T47D (cell line): ENCODE measurements at regions not wholly inside any gene's neighbourhood (a gene's known extent, or its start where the extent isn't known, plus 50 kb on each side); places are given as distances from the start of the nearest gene placed in this dataset.

Experiments used
- DNase-seq, 2 experiments: peaks; one replicate each; pipeline versions ENCODE4 v3.0.0 to v3.0.0-alpha.2; 2011 to 2012; ENCODE audit warnings: low read depth in 1 of 2, low spot score in 1 of 2
- JUND ChIP-seq: IDR thresholded peaks from 2 replicates; pipeline ENCODE4 v1.6.1; 2012; ENCODE audit warnings: low read depth
- in situ Hi-C: cut with HindIII; loops from 2 replicates; pipeline ENCODE4 v1.10.0; 2016; ENCODE audit warnings: low sequenced_read_pairs, low pct_unique_long_range_greater_than_20kb

DNA sequence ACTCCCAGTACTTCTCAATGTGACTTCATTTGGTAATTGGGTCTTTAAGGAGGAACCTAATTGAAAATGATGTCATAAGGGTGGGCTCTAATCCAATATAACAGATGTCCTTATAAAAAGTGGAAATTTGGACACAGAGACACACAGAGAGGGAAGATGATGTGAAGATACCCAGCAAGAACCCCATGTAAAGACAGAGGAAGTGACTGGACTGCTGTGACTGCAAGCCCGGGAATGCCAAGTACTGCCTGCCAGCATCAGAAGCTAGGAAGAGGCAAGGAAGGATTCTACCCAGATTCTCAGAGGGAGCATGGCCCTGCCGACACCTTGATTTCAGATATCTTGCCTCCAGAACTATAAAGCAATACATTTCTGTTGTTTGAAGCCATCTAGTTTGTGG is 239.3 kb downstream of the KCTD12 start:
- no peak for DNase-seq
- TF ChIP-seq JUND = no peak
- in situ Hi-C loops = no loop called here

DNA sequence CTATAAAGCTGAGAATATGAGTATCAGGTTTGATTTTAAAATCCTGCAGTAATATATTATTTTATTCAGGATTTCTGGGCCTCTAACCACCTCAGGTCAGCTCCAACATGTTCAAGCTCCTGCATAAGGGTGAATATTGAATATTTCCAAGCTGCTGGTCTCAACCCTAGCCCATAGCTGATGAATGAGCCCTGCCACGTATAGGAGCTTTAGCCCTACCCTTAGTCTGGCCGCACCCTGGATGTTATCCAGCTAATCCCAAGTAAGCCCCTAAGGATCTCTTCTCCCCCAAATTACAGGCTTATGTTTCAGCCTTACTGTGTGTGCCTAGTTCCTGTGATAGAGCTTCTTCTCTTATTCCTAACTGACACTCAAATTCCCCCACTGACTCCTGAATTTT is 240.6 kb downstream of the KCTD12 start:
- in situ Hi-C loops = no loop called here
- no peak for TF ChIP-seq JUND
- DNase-seq = no peak

DNA sequence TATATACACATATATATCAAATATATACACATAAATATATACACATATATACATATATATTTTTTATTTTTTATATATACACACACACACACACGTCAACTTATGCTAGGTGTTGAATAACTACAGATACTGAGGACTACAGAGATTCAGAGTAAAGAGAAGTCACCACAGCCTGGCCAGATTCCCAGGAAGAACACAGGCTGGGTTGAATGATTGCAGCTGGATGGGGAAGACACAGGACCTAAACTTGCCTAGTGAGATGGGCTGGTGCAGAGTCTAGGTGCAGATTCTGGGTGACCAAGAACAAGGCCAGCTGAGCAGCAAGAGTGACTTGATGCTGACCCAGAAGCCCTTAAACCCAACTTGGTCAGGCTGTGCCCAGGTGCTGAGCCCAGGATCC is 241.3 kb downstream of the KCTD12 start:
- no peak for TF ChIP-seq JUND
- DNase-seq = no peak
- in situ Hi-C loops = no loop called here

DNA sequence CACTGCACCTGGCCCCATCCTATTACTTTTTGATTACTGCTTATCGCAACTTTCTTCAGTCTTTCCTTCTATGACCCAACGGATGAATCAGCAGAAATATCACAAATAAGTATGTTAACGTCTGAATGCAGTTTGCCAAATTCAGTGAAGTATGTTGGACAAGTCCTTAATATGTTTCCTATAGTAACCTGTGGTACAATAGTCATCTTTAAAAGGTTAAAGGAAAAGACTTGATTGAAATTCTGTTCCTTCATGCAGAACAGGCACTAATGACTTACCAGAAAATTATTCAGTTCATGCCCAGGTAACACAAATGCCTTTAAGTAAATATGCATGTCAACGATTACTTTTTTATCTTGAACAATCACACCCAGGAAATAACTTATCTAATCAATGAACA is 242.6 kb downstream of the KCTD12 start:
- TF ChIP-seq JUND = no peak
- no peak for DNase-seq
- in situ Hi-C loops = no loop called here

DNA sequence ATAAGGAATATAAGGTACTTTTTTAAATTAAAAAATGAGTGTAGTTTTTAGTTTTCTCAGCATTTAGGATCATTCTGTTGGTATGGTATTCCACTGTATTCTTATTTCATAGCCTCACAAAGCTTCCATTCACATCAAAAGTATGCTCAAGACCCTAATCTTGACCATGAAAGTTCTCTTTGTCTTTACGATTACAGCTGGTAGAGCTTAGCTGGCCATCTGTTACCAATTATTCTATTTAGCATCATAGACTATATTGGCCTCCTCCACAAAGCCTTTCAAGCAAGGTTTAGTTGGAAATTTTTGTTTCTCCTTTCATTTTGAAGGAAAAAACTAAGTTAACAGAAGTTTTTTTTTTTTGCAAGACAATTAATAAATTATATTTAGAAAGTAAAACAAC is 245.1 kb downstream of the KCTD12 start:
- in situ Hi-C loops = no loop called here
- no peak for DNase-seq
- TF ChIP-seq JUND = no peak

DNA sequence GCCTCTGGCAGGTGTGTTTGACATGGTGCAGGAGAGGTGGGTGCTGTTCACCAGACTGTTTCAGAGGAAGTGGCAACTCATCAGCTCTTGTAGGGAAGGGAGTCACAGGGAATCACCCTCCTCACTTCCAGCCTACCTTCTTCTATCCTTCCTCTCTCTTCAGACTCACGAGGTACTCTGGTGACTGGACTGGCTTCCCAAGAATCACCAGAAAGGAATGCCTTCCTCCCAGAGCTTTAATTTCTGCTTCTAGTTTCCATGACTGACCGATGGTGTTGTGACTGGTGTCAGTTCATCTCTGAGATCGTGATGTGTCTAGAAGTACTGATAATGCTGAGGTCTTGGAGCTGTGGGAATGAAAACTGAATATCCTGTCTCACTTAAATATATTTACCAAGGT is 247.3 kb downstream of the KCTD12 start:
- in situ Hi-C loops = no loop called here
- TF ChIP-seq JUND = no peak

DNA sequence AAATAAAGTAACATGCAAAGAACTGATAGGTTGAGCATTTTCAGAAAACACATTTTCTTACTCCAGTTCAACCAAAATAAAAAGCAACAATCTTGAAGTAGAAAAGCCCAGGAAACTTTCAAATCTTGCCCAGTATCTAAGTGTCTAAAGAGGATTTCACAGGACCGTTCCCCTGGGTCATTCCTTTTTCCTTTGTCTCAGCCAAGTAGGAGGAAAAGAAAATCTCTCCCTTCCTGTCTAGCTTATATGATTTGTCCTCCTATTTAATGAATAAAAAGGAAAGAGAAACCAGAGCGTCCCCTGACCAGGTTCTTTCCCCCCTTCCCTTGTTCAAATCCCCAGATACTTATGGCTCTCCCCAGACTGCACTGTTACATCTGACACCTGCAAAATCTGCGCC is 248.0 kb downstream of the KCTD12 start:
- no peak for TF ChIP-seq JUND
- in situ Hi-C loops = no loop called here
- no peak for DNase-seq

More for the DNA sequence above, 247.3 kb downstream of the KCTD12 start:
- DNase-seq = no peak

DNA sequence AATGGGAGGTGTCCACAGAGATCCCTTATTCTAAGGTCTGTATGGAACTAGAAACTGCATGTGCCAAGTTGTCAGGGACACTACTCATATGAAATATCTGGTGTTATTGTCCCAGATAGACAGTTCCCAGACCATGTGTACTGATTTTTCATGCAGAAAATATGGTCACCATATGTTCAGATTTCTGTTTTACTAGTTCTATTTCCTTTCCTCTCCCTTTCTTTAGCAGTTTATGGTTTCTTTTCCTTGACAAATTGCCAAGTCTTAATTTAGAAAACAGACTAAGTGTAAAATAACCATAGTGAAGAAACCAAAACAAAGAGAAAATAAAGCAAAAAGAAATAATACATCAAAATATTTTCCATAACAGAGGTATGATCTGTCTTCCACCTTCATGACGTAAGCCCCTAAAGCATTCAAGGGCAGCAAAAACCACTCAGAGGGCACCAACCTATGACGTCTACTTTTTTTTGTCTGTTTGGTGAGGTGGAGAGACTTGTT is 248.5 kb downstream of the KCTD12 start:
- in situ Hi-C loops = no loop called here
- no peak for DNase-seq
- no peak for TF ChIP-seq JUND

DNA sequence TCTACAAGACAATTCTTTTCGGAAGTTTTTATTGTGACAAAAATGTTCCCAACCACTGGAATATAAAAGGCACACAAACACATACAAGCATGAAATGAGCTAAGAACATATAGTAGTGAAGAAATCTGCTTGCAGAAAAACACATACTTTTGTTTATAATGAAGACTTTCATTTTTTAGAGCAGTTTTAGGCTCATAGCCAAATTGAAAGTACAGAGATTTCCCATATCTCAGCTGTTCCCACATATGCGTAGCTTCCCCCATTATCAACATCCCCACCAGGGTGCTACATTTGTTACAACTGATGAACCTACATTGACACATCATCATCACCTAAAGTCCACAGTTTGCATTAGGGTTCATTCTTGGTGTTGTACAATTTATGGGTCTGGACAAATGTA is 249.4 kb downstream of the KCTD12 start:
- TF ChIP-seq JUND = no peak
- no peak for DNase-seq
- in situ Hi-C loops = no loop called here

DNA sequence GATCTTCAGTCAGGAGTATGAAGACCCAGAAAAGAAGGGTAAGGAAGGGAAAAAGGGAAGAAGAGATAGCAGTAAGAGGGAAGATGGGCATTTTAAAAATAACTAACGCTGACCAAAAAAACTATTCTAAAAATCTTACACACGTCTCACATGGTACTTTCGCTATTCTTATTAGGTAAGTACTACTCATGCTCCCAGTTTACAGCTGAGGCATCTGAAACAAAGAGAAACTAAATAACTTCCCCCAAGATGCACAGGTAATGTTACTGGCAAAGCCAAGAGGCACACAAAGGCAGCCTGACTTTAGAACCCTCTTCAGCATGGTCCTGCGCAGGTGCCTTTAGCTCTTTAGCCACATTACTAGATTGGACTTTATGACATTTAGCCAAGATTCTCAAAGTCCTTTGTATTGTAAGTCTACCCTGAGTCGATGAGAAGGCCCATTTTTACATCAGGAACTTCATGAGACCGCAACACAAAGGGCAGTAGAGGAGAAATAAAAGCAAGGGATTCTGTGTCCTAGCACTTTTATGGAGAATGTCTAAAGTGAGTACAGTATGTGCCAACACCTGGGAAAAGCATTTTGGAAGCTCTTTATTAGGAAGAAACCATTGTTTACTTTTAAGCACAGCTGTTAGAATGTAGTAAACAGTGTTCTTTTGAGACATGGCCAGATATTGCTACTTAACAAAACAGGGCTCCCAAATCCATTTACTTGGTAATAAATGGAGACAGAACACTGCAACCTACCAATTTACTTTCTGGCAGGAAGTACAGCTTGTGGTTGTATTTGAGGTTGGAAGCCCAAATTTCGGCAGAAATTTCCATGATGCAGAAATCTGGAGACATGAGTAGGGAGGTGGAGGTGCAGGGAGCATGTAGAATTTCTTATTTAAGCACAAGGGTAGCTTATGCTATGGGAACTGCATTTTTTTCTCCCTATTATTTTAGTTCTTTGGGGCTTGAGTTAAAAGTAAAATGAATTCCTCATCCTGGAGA is 250.7 kb downstream of the KCTD12 start:
- in situ Hi-C loops = no loop called here
- TF ChIP-seq JUND = no peak
- DNase-seq = no peak

DNA sequence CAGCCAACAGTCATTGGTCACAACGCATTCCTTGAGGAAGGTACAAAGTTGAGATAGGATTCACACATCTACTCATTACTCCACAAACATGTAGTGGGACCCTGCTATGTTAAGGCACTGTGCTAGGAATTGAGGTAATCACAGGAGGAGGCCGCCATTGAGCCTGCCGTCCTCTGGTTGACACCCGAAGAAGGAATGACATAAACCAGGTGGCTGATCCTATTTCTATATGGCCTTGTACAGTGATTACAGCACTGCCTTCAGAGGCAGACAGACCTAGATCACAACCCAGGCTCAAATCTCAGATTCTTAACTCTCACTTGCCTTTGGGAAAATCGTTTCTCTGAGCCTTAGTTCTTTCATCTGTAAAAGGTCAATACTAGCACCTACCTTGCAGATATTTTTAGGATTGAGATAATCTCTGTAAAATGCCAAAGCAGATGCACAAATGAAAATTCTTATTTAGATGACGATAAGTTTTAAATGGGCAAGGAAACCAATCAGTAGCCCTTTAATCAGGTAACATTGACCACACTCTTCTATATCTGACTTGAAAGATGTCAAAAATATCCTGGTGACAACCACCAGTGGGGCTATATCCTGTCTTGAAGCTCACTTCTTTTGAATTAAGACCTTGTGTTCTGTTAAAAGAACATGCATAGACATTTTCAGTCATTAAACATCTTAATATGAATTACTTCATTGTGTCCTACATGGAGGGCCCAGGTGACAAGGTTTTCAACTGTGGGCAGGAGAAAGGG is 251.6 kb downstream of the KCTD12 start:
- TF ChIP-seq JUND = no peak
- DNase-seq = no peak
- in situ Hi-C loops = no loop called here

DNA sequence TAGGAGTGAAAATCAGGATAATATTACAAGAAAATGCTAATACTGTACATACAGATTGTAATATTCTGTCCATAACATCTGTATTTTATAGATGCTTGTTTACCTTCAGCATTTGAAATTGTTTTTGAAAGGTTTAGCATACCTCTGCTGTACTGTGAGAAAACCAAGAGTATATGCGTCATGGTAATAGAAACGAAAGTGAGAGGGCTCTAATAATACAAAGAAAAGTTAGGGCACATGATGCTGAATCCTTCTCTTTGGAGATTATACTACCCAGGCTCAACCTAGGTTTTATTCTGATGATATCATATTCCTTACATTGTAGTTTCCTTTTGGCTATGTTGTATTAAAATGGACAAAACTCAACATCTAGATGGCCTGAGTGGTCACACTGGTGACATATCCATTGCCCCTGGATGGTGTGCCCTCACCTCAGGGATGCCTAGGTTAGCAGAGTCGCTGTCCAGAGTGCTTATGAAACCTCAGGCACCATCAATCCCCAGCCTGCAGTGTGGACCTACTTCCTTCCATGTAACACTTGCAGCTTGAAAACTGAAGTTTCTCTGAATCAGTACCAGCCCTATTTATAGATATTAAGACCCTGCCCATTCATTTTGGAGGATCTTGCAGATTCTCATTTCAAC is 253.7 kb downstream of the KCTD12 start:
- peak in 1 of 2 experiments; percentile 35 for DNase-seq
- in situ Hi-C loops = no loop called here
- TF ChIP-seq JUND = no peak
